ENCODE measurements at regions not wholly inside any gene's neighbourhood (a gene's known extent, or its start where the extent isn't known, plus 50 kb on each side); places are given as distances from the start of the nearest gene placed in this dataset.

GRCh38 chr4:82071951-82072350 is 301.8 kb downstream of the HNRNPD start:
- no peak for DNase-seq

GRCh38 chr4:82069883-82070638 is 303.7 kb downstream of the HNRNPD start:
- no peak for DNase-seq

- no peak for DNase-seq
These were observed 310.8 kb downstream of the HNRNPD start for GRCh38 chr4:82063017-82063416.

- no peak for DNase-seq
These were observed 315.7 kb downstream of the HNRNPD start for GRCh38 chr4:82057990-82058544.

- no peak for DNase-seq
These were observed 318.6 kb downstream of the HNRNPD start for GRCh38 chr4:82055156-82055555.

GRCh38 chr4:82053396-82053795 is 320.4 kb downstream of the HNRNPD start:
- DNase-seq = no peak

- no peak for DNase-seq
These were observed 323.0 kb downstream of the HNRNPD start for GRCh38 chr4:82050796-82051195.

GRCh38 chr4:82049294-82049693 is 324.5 kb downstream of the HNRNPD start:
- no peak for DNase-seq

- DNase-seq = no peak
These were observed 326.1 kb downstream of the HNRNPD start for GRCh38 chr4:82047731-82048130.

- DNase-seq = no peak
These were observed 327.0 kb downstream of the HNRNPD start for GRCh38 chr4:82046796-82047195.

GRCh38 chr4:82045267-82045666 is 328.5 kb downstream of the HNRNPD start:
- DNase-seq = no peak

GRCh38 chr4:82044141-82044993 is 329.4 kb downstream of the HNRNPD start:
- no peak for DNase-seq

GRCh38 chr4:82043809-82044137 is 330.0 kb downstream of the HNRNPD start:
- DNase-seq = no peak

GRCh38 chr4:82043081-82043808 is 330.5 kb downstream of the HNRNPD start:
- no peak for DNase-seq

- DNase-seq = no peak
These were observed 331.7 kb downstream of the HNRNPD start for GRCh38 chr4:82042042-82042441.

GRCh38 chr4:82038936-82039335 is 334.9 kb downstream of the HNRNPD start:
- DNase-seq = no peak

- DNase-seq = no peak
These were observed 337.6 kb downstream of the HNRNPD start for GRCh38 chr4:82036181-82036580.

- no peak for DNase-seq
These were observed 338.9 kb downstream of the HNRNPD start for GRCh38 chr4:82034878-82035277.

- DNase-seq = no peak
These were observed 339.9 kb downstream of the HNRNPD start for GRCh38 chr4:82033862-82034261.

- DNase-seq = no peak
These were observed 342.3 kb downstream of the HNRNPD start for GRCh38 chr4:82031376-82031927.

GRCh38 chr4:82017680-82018079 is 356.1 kb downstream of the HNRNPD start:
- no peak for DNase-seq

GRCh38 chr4:82005158-82005557 is 368.6 kb downstream of the HNRNPD start:
- DNase-seq = no peak

- no peak for DNase-seq
These were observed 376.5 kb downstream of the HNRNPD start for GRCh38 chr4:81997313-81997712.
